Chondrocyte (in vitro differentiated cells): ENCODE measurements at regions not wholly inside any gene's neighbourhood (a gene's known extent, or its start where the extent isn't known, plus 50 kb on each side); places are given as distances from the start of the nearest gene placed in this dataset.

Experiments
- DNase-seq: peaks from one replicate; pipeline ENCODE4 v3.0.0; 2021; ENCODE audit warnings: mixed read lengths, low spot score
- H3K27ac Mint-ChIP-seq: one replicate; pipeline ENCODE4 v1.8.0; 2021; ENCODE audit warnings: mild to moderate bottlenecking, moderate library complexity, mixed read lengths; ENCODE audit not compliant: unreplicated experiment
- H3K27me3 Mint-ChIP-seq: 2 replicates; pipeline ENCODE4 v1.8.0; 2021; ENCODE audit warnings: low read depth, mixed read lengths
- H3K36me3 Mint-ChIP-seq: 2 replicates; pipeline ENCODE4 v1.8.0; 2021; ENCODE audit warnings: low read depth, mixed read lengths
- H3K4me1 Mint-ChIP-seq: 2 replicates; pipeline ENCODE4 v1.8.0; 2021; ENCODE audit warnings: low read depth, mild to moderate bottlenecking, mixed read lengths
- H3K4me3 Mint-ChIP-seq: one replicate; pipeline ENCODE4 v1.8.0; 2021; ENCODE audit warnings: mild to moderate bottlenecking, moderate library complexity, mixed read lengths; ENCODE audit not compliant: unreplicated experiment
- H3K9me3 Mint-ChIP-seq: 2 replicates; pipeline ENCODE4 v1.8.0; 2021; ENCODE audit warnings: low read depth, mixed read lengths
- TF ChIP-seq, protein P1 (sequence below): fragments of 200-600 bp; sonication (generic); IDR thresholded peaks from 2 replicates; pipeline ENCODE4 v1.5.0; 2021; ENCODE audit warnings: antibody characterized with exemption, mild to moderate bottlenecking, moderate library complexity

DNA sequence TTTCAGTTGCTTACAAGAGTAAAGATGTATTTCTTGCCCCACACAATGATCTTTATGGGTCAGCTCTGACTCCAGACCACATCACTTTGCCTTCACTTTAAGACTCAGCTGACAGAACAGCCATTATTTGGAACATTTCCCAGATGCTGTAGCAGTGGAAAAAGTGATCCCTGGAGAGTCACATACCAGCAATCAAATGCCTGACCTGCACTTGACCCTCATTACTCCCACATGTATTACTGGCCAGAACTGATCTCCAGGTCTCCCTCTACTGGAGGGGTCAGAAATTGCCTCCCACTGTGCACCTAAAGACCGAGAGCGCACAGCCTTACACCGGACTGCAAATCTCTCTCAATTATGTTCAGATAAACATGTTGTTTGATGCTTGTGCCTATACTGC, 88.6 kb upstream of the ZNF385D start:
- H3K27me3 Mint-ChIP-seq, result peaks cover 1% of the 10 kb centered on the region
- no peak overlapping the region for H3K4me3 Mint-ChIP-seq
- TF ChIP-seq, protein P1, sequence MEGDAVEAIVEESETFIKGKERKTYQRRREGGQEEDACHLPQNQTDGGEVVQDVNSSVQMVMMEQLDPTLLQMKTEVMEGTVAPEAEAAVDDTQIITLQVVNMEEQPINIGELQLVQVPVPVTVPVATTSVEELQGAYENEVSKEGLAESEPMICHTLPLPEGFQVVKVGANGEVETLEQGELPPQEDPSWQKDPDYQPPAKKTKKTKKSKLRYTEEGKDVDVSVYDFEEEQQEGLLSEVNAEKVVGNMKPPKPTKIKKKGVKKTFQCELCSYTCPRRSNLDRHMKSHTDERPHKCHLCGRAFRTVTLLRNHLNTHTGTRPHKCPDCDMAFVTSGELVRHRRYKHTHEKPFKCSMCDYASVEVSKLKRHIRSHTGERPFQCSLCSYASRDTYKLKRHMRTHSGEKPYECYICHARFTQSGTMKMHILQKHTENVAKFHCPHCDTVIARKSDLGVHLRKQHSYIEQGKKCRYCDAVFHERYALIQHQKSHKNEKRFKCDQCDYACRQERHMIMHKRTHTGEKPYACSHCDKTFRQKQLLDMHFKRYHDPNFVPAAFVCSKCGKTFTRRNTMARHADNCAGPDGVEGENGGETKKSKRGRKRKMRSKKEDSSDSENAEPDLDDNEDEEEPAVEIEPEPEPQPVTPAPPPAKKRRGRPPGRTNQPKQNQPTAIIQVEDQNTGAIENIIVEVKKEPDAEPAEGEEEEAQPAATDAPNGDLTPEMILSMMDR, result peak; percentile 73
- H3K36me3 Mint-ChIP-seq, result no peaks in the 10 kb centered on the region
- DNase-seq, result no peak
- H3K4me1 Mint-ChIP-seq, result peaks cover 12% of the 10 kb centered on the region
- H3K27ac Mint-ChIP-seq, result no peak overlapping the region
- H3K9me3 Mint-ChIP-seq, result no peaks in the 10 kb centered on the region

DNA sequence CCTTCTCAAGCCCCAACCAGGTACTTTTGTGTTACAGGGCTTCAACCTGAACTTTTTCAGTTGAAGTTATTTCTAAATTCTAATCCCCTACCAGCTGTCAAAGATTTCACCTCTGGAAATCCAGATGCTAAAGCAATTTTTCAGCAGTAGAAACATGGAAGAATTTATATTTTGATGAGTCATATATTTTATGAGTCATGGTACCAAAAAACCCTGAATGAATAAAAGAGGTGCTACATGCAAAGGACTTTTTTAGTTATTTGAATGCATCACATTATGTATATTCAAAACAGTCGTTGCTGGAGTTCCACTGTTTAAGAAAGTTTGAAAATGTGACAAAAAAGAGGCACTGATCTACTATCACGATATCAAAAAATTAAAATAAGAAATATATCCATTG, 96.0 kb upstream of the ZNF385D start:
- Mint-ChIP-seq H3K9me3 (peaks cover 3% of the 10 kb centered on the region), H3K27ac (no peak overlapping the region), H3K4me3 (no peak overlapping the region), H3K4me1 (no peaks in the 10 kb centered on the region), H3K36me3 (peaks cover 1% of the 10 kb centered on the region), H3K27me3 (peaks cover 6% of the 10 kb centered on the region)
- TF ChIP-seq, protein P1, result no peak
- no peak for DNase-seq

DNA sequence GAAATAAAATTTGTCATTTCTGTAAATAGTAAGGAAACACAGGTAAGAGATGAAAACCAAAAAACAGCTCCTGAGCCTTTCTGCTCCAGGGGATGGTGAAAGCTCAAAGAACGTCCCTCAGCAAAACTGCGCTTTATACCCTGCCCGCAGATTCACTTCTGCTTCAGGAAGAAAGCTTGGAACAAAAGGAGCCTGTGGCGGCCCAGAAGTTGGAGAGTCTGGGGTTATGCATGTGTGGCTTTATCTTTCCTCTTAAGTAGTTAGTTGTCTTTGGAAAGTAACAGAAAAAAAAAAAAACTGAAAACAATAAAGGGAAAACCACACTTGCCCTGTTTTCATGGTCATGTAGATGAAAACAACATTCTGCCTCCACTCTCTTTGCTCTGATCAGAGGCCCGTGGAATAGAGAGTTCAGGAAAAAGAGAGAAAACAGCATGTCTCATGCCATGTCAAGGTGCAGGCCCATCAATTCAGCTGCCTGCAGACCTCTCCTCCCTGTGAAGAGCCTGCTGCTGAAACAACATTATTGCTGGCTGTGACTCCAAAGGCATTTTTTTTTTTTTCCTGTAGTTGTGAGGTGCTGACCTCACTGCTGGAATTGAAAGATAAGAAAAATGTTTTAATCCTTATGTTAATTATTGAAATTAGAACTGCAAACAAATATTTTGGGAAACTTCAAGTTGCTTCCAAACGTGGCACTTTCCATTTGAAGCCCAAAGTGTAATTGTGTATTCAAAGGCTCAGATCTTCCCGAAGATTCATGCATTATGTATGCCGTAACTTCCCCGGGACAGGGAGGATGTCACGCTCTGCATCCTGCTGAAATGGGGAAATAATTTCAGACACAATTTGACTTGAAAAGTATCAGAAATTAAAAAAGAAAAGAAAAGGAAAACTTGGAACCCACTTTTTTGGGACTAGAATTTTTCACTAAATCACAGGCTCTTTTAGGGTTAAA, 108.4 kb upstream of the ZNF385D start:
- H3K36me3 Mint-ChIP-seq, result no peaks in the 10 kb centered on the region
- H3K9me3 Mint-ChIP-seq, result no peaks in the 10 kb centered on the region
- peaks cover 3% of the 10 kb centered on the region for H3K27me3 Mint-ChIP-seq
- TF ChIP-seq, protein P1, result no peak
- H3K4me3 Mint-ChIP-seq, result no peak overlapping the region
- H3K4me1 Mint-ChIP-seq, result peaks cover 2% of the 10 kb centered on the region
- H3K27ac Mint-ChIP-seq, result no peak overlapping the region
- no peak for DNase-seq

DNA sequence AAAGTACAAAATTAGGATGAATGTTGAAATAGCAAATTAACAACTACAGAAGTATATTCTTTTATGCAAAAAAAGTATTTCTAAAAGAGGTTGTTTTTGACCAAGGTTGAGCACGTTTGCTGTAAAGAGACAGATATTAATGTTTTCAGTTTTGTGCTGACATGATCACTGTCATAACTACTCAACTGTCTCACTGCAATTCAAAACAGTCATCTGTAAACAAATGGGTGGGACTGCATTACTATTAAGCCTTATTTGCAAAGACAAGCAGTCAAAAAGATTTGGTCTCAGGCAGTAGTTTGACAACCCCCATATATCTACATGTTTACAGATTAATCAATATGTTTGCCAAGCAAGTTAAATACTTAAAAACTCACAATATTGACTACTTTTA, 109.1 kb upstream of the ZNF385D start:
- Mint-ChIP-seq H3K27ac (no peak overlapping the region), H3K4me3 (no peak overlapping the region), H3K4me1 (peaks cover 2% of the 10 kb centered on the region), H3K27me3 (peaks cover 3% of the 10 kb centered on the region), H3K9me3 (no peaks in the 10 kb centered on the region), H3K36me3 (no peaks in the 10 kb centered on the region)
- DNase-seq, result no peak
- TF ChIP-seq, protein P1, result no peak

DNA sequence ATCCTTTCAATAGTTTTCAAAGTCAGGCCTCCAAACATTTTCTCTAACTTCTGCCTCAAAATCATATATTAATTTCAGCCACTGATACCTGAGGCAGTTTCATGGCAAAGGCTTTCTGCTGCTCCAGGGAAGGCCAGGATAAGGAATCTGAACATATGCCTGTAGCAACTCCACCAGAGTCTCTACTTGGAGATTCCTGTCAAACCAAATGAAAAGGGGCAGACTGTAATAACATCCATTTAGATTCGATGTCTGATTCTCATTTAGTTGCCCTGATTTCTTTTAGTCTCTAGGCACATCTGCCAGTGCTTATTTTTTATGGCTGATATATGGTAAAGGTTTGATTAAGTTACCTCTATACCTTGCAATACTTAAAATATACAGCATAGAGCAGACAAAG, 109.6 kb upstream of the ZNF385D start:
- no peak overlapping the region for H3K27ac Mint-ChIP-seq
- H3K9me3 Mint-ChIP-seq, result no peaks in the 10 kb centered on the region
- peaks cover 3% of the 10 kb centered on the region for H3K27me3 Mint-ChIP-seq
- DNase-seq, result no peak
- H3K4me1 Mint-ChIP-seq, result peaks cover 2% of the 10 kb centered on the region
- no peak overlapping the region for H3K4me3 Mint-ChIP-seq
- TF ChIP-seq, protein P1, result no peak
- H3K36me3 Mint-ChIP-seq, result no peaks in the 10 kb centered on the region
